IPS-NIHi7 (cell line): ENCODE measurements at regions not wholly inside any gene's neighbourhood (a gene's known extent, or its start where the extent isn't known, plus 50 kb on each side); places are given as distances from the start of the nearest gene placed in this dataset.

Experiments used
- DNase-seq: peaks from one replicate; pipeline ENCODE4 v3.0.0; 2012; ENCODE audit warnings: mixed read lengths; ENCODE audit errors: extremely low spot score

DNA sequence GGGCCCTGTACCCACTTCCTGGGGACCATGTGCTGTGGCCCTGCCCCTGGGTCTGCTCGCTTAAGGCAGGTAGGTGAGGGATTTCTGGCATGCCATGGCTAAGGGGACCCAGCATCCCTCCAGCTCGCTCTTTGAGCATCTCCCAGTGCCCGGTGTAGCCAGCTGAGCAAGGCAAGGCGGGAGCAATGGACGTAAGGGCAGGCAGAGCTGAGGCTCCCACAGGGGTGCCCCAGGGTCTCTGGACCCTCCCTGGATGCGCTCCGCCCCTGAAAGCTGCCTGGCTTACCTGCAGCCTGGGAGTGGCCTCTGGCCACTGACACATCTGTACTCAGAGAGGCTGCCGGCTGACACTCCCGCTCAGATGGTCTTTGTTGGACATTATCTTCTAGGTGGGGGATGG is 189.9 kb downstream of the IRF8 start:
- DNase-seq, result no peak

DNA sequence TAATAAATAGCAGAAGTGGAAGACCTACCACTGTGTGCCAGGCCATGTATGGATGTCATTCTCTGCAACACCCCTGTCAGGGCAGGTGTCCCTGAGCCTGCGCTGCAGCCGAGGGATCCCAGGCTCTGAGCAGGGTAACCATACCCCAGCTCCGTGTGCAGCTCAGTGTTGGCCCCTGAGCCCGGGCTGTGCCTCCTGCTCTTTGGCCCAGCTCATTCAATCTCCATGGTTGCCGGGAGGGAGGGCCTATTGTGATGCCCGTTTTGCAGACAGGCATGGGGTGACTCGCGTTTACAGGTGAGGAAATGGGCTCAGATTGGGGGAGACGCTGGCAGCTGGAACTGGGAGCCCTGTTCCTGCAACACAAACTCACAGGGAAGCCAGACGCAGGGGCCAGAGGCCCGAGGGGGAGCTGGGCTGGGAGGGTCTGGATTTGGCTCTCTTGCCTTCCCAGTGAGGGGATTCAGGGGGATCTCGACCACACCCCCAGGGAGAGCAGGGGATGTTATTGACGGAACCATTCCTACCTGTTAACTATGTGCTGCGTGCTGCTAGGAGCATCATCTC is 190.5 kb downstream of the IRF8 start:
- no peak for DNase-seq

- DNase-seq, result no peak
These were observed 191.0 kb downstream of the IRF8 start for GRCh38 chr16:86089991-86090390.

DNA sequence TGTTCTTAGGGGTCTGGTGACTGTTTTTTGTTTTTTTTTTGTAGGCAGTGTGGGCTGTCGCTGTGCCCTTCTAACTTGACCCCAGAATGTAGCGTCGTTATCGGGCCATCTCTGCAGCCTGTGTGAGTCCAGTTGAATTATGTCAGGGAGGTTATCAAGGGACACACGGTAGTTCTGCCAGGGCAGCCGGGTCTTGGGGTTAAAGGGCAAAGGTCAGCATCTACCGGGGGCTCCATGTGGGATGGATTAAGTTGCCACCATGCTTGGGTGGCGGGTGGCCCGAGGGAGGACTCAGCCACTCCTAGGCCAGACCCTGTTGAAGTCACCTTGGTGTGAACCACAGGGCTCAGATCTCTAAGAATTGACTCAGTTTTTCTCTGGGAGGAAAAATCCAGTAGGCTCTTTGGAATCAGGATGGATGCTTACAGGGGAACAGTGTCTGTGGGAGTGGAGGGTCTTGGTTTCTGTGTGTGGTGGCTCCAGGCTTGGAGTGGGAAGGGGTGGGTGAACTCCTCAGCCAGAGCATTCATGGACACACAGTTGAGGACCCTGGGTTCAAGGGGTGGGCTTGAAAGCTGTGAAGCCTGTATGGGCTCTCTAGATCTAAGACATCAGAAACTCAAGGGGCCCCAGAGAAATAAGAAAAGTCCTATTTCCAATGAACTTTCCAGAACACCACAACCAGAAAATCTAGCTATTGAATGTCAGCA is 191.7 kb downstream of the IRF8 start:
- DNase-seq, result no peak

DNA sequence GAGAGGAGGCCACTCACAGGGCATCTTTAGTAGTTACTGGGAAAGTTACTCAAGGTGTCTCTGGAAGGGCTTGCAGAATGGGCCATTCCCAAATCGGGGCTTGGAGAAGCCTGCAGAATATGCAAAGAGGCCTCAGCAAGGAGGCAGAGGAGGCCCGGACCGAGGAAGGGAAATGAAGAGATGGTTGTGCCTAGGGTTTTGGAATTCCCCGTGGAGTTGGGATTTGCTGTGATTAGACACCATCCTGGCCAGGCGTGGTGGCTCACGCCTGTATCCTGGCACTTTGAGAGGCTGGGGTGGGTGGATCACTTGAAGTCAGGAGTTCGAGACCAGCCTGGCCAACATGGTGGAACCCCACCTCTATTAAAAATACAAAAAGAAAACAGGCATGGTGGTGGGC is 193.0 kb downstream of the IRF8 start:
- DNase-seq, result no peak

DNA sequence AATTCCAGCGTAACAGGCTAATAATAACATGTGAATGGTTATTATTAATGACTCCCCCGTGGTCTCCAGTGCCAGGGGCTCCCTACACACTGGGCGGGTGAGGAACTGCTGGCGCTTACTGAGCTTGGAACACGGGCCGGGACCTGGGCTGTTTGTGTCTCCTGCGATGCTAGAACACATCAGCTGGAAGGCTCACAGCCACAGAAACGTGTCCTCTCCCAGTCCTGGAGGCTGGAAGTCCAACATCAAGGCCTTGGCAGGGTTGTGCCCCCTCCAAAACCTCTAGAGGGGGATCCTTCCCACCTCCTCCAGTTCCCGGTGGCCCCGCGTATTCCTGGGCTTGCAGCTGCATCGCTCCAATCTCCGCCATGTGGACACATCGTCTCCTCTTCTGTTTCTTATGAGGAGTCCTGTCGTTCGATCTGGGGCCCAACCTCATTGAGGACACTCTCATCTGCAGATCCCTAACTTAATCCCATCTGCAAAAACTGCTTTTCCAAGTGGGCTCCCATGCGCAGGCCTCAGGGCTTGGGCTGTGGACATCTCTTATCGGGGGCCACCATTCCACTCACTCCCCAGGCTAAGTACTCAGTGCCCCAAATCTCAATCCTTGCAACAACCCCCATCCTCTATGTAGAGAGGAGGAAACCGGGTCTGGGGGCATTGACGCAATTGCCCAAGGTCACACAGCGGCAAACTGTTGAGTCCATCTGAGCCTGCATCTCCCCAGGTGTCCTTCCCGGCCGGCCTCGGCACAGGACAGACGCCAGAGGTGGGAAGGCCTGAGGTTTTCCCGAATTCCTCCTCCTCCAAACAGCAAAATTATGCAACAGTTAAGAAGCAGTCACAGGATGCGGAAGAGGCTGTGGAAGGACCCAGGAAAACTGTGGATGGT is 193.9 kb downstream of the IRF8 start:
- no peak for DNase-seq

- DNase-seq, result peak; percentile 49
These were observed 195.1 kb downstream of the IRF8 start for GRCh38 chr16:86093801-86094750.

GRCh38 chr16:86095131-86095752 is 196.3 kb downstream of the IRF8 start:
- DNase-seq, result no peak

DNA sequence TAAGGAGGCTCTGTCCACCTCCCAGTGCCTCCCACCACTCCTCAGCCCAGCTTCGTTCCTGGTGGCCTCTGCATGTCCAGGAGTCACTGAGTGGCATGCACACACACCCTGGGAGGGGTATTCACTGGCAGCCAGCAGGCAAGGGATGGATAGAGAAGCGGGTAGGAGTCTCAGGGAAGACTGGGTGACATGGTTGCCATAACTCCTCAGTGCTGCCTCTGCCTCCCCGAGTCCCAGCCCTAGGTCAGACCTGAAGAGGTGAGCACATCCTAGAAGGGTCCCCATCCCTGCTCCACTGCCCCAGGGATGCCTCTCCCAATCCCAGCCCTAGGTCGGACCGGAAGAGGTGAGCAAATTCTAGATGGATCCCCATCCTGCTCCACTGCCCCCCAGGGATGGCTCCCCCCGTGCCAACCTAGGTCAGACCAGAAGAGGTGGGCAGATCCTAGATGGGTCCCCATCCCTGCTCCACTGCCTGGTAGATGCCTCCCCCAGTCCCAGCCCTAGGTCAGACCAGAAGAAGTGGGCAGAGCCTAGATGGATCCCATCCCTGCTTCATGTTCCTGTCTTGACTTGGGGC is 197.0 kb downstream of the IRF8 start:
- DNase-seq, result no peak

- no peak for DNase-seq
These were observed 197.9 kb downstream of the IRF8 start for GRCh38 chr16:86096850-86097249.

GRCh38 chr16:86099326-86099725 is 200.4 kb downstream of the IRF8 start:
- DNase-seq, result no peak

- DNase-seq, result peak; percentile 39
These were observed 201.5 kb downstream of the IRF8 start for GRCh38 chr16:86100205-86101136.

DNA sequence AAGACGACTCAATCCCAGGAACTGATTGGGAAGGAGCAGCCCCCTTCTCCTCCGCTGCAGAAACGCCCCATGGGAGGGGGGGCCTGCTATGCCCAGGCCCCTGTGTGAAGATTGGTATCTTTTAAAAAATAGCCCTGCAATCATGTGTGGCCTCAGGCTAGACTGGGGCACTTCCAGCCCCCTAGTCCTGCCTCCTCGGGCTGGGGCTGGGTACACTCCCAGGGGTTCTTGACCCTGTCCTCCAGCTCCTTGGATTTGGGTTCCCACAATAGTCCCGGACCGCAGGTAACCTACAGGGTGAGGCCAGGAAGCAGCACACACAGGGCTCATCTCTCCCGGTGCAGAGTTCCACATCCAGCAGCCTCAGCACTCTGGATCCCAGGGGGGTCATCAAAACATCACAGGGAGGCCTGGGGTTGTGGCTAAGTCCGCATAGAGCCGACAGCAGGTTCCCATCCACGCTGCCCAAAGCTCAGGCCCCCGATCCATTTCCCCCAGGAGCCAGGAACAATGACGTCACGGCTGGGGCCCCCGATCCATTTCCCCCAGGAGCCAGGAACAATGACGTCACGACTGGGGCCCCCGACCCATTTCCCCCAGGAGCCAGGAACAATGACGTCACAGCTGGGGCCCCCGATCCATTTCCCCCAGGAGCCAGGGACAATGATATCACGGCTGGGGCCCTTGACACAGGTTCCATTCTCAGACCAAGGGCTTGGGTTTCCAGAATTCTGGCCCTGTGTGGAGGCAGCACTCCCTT is 202.4 kb downstream of the IRF8 start:
- DNase-seq, result no peak

DNA sequence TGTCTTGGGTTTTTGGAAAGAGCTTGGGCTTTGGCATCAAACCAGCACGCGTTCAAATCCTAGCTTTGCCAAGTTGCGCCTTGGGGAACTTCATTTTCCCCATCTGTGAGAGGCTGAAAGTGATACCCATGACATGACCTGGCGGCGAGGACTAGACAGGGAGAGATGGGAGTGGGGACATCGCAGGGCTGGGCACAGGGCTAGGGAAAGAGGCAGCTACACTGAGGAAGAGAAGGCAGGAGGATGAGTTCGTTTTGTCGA is 202.9 kb downstream of the IRF8 start:
- DNase-seq, result no peak

GRCh38 chr16:86103320-86103719 is 204.4 kb downstream of the IRF8 start:
- DNase-seq, result no peak

GRCh38 chr16:86104537-86105048 is 205.6 kb downstream of the IRF8 start:
- no peak for DNase-seq

- DNase-seq, result no peak
These were observed 208.4 kb downstream of the IRF8 start for GRCh38 chr16:86107215-86107825.

DNA sequence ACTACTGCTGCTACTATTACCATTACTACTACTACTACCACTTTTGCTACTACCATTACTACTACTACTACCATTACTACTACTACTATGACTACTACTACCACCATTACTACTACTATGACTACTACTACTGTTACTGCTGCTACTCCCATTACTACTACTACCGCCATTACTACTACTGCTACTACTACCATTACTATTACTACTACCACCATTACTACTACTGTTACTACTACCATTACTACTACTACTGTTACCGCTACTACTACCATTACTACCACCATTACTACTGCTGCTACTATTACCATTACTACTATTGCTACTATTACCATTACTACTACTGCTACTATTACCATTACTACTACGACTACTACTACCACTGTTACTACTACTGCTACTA is 209.1 kb downstream of the IRF8 start:
- DNase-seq, result no peak

DNA sequence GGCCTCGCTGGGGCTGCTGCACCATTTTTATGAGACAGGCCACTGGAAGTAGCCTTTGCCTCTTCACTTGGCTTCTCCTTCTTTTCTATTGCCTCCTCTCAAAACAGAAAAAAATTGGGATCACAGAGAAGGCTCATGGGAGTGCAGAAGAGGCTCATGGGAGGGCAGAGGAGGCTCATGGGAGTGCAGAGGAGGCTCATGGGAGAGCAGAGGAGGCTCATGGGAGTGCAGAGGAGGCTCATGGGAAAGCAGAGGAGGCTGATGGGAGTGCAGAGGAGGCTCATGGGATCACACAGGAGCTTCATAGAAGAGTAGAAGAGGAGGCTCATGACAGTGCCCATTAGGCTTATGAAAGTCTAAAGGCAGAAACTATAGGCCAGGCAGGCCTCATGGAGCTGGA is 211.2 kb downstream of the IRF8 start:
- no peak for DNase-seq
